Stimulated activated CD8-positive, alpha-beta memory T cell treated with anti-CD3 and anti-CD28 coated beads, Interleukin-4, amount 100 ng/mL, for 4 hours (primary cell): ENCODE measurements at regions not wholly inside any gene's neighbourhood (a gene's known extent, or its start where the extent isn't known, plus 50 kb on each side); places are given as distances from the start of the nearest gene placed in this dataset.
"Not testable (repeated sequence)": the region's sequence is repeated elsewhere in the genome, so short reads cannot be mapped to it uniquely, and the experiment has no call there.

Experiments used
- DNase-seq, 2 donors: peaks; one replicate each; pipeline ENCODE4 v3.0.0-alpha.2; 2020; ENCODE audit warnings: low read depth in 2 of 2, low spot score in 1 of 2

DNA sequence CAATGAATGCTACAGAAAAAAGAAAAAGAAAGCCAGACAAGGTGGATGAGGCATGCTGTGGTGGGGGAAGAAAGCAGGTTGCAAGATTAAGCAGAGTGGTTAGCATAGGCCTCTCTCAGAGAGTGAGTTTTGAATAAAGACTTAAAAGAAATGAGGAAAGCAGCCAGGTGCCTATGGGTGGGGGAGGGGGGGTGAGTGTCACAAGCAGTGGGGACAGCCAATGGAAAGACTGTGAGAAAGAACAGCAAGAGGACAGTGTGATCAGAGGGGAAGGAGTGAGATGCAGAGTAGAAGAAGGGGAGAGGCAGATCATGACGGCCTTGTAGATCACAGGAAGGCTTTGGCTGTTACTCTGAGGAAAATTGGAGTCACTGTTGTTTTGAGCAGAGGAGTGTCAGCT, 162.5 kb downstream of the SOX3 start:
- no peak for DNase-seq

DNA sequence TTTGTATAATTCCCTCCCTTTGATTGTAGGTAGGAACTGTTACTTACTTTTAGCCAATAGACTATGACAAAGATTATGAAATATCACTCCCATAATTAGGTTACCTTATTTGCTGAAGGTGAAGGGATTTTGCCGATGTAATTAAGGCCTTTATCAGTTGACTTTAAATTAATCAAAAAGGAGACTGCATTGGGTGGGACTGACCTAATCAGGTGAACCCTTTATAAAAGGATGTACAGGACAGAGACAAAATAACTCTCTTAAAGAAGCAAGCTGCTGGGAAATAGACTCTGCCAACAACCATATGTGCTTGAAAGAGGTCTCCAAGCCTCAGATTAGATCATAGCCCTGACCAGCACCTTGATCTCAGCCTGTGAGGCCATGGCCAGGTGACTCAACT, 167.6 kb downstream of the SOX3 start:
- DNase-seq = no peak

DNA sequence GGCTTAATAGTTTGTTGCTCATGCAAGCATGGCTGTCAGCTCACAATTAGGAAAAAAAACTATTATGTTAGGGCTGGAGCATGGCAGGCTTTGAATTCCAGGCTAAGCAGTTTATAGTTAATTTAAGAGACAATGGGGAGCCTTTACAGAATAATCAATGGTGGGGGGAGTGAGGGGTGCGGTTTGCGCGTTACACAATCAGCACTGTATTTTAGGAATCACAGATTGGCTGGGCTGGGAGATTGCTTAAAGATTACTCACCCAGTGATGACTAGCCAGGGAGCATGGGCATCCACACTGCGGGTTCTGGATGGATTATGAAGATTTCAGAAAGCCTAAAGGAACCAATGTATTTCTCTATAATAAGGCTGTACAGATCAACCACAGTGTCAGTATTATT, 186.6 kb downstream of the SOX3 start:
- no peak for DNase-seq

DNA sequence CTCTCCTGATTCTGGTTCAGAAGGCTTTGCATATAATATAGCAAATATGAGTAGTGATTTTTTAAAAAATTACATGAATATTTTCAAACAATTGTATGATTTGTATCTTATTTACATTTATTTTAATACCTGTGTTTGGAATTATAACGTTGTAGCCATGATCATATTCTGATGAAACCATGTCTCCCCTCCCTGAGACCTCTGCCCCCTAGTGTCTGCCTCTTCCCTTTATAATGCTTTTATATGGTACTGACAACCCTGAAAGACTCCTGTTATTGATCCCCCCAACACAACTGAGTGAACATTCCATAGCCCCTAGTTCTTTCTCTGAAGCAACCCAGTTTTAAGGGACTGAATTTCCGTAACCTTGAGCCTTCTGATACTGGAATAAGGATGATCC, 187.4 kb downstream of the SOX3 start:
- no peak for DNase-seq

DNA sequence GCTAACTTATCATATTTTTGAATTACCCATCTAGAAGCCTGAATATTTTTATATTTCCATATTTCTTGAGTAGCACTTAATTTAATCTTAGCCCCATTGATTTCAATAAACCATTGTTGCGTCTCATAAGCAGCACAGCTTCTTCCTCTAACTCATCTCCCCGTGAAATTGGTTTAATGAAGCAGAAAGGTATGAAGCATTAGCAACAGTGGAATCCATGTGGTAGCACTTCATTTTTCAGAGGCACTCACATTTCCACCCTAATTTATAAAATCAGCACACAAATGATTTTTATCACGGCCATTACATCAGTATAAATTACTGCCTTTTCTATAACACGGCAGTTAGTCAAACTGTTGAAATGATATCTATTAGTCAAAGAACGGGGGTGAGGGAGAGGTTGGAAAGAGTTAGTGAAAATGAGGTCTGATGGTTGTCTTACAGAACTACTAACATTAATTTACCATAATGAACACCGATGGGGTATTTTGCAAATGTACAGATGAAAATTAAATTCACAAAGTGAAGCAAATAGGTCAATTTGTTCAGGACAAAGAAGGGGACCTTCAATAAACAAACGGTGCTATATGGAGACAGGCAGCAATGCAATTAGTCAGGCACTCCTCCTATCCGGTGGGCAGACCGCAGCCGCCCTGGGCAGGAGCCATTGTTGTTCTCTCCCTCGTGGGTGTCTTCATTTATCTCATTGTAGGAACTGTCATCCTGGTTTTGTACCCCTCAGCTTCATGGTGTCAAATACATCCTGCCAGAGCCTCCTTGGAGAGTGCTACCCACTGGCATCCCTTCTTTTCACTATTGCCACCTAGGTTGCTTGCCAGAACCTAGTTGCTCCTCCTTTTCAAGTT, 205.7 kb downstream of the SOX3 start:
- DNase-seq = no peak

DNA sequence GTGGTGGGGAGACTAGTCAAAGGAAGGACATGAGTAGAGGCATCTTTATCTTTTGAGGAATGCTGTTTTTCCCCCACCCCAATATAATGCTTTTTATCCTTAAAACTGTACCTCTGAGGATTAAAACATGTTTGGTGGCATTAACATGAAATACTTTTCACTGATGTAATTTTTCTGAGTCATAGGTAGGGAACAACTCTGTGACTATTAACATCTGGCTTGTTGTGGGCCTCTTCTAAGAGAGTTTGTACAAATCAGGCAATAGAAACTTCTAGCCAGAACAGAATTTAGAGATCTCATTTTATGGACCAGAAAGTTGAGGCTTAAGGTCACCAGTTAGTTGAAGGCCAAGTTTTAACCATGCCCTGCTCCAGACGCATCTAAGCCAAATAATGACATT, 207.6 kb downstream of the SOX3 start:
- DNase-seq = no peak

DNA sequence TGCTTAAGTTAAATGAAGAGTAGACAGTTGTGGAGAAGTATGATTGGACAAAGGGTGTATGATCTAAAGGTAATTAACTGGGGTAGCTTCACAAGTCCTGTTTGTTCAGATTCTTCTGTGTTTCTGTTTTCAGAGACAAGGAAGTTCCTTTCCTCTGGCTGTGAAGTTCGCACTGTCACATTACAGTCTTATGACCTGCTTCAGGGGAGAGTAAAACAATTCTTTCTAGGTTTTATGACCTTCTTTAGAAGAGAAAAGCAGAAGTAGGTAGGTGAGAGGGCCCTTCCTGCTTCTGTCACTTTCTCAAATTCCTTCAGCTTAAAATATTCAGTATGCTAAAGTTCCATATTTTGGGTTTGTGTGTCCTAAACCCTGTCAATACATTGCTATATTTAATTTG, 211.9 kb downstream of the SOX3 start:
- DNase-seq = no peak

DNA sequence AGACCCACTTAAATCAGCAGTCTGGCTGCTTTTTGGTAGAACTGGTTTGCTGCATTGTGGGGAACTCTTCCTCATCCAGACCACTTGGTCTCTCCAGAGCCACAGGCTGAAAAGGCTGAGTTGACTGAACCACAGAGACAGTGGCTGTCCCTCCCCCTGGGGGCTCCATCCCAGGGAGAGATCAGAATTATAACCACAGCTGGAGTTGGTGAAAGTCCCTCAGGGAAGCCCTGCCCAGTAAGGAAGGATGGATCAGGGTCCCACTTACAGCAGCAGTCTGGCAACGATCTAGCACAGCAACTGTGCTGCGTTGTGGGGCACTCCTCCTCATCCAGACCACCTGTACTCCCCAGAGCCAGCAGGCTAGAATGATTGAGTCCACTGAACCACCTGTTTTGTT, 212.7 kb downstream of the SOX3 start:
- DNase-seq = no peak

DNA sequence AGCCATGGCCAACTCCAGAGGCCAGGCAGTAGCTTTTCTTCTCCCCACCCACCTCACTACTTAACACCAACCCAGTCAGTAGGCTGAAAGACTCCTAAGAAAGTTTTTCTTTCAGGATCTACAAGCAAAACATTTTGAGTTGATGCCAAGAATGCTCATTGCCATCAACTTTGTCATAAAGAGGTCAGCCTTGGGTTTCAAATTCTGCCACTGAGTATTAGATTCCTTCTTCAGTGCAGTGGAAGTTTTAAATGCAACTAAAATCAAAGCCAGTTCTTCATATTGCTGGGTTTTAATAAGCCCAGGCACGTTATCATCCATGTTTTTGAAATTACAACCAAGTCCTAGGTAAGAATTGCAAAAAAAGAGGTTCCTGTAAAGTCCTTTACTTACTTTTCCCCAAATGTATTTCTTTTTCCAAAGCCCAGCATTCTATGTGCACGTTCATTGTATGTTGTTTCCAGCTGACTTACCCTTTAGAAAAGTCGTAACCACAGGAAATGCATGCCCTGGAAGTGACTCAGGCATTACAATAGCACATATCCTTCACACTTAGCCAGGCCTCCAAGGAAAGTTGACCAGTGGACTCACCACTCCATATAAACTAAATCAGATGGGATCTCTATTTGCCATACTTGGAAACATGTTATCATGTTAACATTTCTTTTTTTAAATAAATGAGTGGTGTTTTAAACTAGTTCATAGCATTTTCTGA, 229.9 kb downstream of the SOX3 start:
- DNase-seq = no peak

DNA sequence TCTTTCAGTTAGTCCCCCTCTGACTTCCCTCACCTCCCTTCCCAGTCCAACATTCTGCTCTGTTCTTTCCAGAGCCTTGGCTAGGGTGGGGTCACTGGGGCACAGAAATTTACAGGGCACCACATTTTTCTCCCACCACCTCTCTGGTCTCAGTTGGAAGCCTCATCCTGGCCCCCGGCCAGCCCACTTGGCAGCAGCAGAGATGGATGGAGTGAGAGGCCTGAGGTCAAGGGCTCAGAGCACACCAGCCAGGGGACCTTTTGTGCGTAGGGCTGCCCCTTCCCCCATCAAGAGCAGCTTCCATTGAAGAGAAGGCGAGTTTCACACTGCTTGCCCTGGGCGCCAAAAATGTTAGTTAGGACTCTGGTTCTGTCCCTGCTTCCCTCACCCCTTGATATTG, 230.9 kb downstream of the SOX3 start:
- DNase-seq = no peak

DNA sequence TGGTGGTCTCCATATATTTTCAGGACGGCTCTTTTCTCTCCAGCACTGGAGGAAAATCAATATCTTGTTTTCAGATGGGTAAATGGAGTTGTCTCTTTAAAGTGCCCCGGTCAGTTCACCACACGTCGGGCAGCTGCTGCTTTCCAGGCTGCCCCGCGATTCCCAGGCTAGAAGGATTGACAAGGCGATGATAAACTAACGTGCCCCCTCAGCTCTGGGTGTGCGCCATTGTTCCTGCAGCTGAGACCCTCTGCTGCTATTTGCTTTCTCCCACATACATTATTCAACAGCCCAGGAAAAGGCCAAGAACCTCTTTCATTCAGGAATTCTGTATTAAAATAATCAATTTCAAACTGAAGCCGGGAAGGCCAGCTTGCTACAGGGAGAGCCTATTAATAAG, 254.5 kb downstream of the SOX3 start:
- no peak for DNase-seq

DNA sequence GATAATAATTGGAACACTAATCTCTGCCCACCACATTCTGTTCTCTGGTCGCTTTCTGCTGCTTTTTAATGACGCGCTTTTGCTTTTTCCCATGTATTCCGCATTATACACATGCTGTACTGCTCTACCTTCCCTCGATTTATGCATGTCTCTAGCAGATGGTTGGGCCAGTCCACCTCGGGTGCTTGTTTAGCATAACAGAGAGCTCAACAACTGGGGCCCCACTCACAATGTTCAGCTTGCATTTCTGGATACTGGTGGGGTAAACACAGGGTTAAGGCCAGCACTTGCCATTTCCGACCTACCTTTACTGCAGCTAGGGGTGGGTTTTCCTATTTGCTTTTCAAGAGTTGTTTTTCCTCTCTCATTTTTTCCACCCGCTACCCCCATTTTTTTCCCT, 255.8 kb downstream of the SOX3 start:
- DNase-seq = no peak

DNA sequence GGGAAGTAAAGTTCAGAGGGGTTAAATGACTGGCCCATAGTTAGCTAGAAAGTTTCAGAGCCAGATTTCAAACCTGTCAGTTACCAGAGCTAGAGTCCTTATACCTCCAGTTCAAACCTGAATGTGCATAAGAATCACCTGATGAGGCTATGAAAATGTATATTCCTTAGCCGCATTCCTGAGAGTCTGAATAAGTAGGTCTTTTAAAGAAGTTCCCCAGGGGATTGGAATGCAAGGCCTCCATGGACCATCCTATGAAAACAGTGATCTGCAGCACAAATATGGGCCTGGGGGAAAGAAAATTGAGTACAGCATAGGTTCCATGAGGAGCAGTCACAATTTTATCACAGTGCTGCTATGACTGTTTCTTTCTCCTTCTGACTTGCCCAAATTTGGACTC, 263.9 kb upstream of the CXorf66 start:
- DNase-seq = no peak

DNA sequence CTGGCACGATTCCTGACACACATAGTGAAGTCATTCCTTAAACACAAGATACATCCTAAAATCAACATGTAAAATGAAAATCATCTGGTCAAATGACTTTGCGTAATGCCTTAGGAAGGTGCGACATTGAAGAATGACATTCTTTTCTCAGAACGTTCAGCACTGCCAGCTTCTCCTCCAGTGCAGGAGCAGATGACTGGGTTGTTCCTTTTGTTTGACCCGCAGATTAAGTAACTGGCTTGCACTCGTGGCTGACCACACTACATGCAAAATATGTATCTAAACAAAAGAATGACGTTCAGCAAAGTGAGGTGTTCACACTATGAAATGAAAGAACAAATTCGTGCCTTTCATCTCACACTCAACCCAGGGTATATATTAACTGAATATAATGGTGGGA, 260.7 kb upstream of the CXorf66 start:
- not testable (repeated sequence) for DNase-seq

DNA sequence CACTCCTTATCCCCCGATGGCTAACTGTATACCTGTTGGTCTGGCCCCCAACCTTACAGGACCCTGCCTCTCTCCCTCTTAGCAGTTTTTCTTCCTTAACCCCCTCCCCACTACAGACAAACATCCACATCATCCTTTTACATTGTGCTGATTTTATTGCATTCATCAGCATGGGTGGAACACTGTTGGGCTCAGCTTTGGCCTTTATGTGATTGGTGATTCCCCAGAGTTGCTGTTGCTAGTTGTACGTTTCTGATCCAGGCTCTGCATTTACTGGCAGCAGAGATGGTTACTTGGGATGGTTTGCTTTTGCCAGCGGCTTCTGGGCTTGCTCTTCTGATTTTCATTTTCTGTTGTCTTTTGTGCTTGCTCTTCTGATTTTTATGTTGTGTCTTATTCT, 250.6 kb upstream of the CXorf66 start:
- not testable (repeated sequence) for DNase-seq

DNA sequence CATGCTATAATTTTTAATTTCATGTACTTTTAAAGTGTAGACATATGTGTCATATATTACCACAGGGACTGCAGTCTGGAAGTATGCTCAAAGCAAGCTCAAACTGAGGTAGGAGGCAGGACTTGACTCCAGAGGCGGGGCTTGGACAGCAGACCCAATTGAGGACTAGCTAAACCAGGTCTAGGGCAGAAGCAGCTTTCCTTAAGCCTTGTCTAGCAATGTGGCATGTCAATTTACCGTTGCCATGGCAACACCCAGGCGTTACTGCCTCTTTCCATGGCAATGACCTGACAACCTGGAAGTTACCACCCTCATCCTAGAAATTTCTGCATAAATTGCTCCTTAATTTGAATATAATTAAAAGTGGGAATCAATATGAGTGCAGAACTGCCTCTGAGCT, 249.2 kb upstream of the CXorf66 start:
- DNase-seq = not testable (repeated sequence)

DNA sequence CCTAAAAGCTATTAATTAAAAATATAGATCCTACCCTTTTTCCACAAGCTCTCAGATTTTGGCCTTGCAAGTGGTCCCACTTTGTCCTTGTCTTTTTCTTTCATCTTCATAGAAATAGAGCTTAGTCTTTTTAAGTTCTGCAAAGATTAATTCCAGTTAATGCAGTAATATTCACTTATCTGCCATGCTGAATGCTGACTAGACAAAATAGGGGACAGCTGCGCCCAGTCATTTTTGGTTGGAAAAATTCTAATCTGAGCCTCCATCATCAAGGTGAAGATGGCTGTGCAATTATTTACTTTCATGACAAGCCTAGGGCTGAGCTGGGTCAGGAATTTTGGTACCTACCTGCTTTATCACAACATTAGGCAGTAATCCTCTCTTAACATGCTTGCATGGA, 241.3 kb upstream of the CXorf66 start:
- DNase-seq = no peak

DNA sequence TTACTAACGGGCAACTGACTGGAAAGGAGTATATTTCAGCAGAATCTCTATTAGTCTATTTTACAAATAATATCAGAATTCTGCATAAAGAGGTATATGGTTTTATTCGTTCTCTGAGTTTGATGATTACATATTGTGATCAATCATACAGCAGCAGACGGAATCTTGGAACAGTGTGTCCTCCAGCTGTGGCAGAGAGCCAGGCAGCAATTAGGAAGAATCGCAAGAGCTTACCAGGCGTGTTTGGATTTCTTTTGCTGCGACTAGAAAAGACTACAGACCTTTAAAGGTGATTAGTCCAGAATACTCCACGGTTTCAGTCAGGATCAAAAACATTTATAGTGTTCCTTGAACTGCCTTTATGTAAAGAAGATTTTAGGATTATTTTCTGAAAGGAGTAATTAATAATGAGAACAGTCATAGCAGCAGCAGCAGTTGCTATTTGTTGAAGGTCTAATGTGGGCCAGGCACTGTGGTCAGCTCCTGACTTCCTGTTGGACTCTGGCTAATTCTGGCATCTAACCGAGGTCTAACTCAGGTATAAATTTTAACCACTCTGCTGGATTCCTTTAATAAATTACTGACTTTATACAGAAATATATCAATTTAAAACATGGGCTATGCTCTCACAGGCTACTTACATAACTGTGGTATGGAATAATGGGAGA, 225.3 kb upstream of the CXorf66 start:
- DNase-seq = no peak

DNA sequence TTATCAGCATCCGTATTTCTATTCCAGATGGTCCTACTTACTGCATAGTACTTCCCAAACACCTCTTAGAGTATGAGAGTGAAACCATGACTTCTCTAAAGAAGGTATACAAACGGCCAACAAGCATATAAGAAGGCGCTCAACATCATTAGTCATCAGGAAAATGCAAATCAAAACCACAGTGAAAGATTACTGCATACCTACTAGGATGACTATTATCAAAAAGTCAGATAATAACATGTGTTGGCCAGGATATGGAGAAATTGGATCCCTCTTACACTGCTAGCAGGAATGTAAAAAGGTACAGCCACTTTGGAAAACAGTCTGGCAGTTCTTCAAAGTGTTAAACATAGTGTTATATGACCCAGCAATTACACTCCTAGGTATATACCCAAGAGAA, 215.3 kb upstream of the CXorf66 start:
- DNase-seq = no peak

DNA sequence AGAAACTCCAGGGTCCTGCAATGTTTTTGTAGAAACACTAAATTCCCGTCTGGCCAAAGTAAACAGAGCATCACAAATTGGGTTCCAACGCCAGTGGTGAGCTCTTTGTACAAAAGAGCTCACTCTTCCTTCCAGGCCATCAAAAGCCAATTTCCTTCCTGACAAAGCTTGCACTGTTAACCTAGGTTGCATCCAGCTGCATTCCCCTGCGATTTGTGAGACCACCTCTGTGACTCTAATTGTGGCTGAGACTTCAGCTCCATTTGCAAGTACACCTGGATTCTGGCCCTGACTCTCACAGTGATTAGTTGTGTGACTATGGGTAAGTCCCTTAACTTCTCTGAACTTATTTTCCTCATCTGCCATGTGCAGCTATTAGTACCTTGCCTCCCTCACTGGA, 212.5 kb upstream of the CXorf66 start:
- DNase-seq = no peak

DNA sequence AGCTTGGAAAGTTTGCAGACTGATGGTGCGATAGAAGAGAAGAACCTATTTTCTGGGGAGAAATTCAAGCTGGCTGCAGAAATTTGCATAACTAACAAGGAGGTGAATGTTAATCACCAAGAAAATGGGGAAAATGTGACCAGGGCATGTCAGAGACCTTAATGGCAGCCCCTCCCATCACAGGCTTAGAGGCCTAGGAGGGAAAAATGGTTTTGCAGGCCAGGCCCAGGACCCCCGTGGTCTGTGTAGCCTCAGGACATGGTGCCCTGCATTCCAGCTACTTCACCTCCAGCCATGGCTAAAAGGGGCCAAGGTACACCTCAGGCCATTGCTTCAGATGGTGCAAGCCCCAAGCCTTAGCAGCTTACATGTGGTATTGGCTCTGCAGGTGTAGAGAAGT, 207.1 kb upstream of the CXorf66 start:
- no peak for DNase-seq

DNA sequence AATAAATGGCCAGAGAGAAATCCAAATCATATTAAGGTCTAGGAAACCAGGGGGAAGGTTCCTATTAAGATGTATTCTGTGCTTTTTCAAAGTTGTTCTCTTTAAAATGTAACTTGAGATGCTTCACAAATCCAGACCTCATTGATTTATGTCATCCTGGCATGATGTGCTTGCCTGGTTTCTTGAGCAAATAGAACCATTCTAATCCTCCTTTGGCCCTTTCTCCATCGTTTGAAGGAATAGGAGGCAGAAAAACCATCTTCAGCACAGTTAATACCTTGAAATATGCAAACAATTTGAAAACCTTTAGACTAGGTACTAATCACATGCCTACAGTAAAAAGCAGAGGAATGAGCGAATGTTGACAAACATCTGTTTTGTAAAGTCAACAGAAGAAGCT, 202.2 kb upstream of the CXorf66 start:
- DNase-seq = no peak
